NCI-H1417 (cell line): ENCODE measurements at regions not wholly inside any gene's neighbourhood (a gene's known extent, or its start where the extent isn't known, plus 50 kb on each side); places are given as distances from the start of the nearest gene placed in this dataset.
"Not testable (repeated sequence)": the region's sequence is repeated elsewhere in the genome, so short reads cannot be mapped to it uniquely, and the experiment has no call there.

ENCODE experiments used
- DNase-seq, 3 experiments: peaks; one replicate each; lab custom pipeline; 2025; lab: John Stamatoyannopoulos, UW

DNA sequence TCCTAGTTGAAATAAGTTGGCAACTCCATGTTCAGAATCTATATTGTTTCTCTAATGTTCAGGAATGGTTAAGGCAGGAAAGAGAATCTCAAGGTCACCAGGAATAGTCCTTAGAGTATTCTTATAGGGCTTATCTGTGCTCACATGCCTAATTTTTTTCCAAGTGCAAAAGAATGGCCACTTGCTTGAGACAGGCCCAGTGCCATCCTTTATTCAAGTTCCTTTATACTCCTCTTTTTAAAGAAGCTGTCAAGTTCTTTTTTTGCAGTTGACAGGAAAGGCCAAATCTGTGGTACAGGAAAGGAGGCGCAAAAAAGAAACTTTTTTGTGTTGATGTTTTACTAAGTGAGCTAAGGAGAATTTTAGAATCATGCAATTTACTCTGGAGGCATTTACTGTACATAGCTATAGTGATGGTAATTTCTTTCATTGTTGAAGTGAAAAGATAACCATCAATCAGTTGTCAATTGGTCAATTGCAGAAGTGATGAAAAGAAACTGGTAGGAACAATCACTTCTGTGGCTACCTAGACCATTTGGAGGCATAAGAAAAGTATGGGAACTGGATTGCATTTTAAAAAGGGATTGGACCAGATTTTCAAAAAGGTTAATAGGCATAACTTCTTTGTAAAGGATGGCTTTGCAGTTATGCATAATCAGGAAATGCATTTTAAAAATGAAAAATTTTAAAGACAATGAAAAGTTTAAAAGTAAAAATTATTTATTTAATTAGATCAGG is 102.5 kb upstream of the SOX2 start:
- DNase-seq = peak in 1 of 3 experiments; percentile 43

DNA sequence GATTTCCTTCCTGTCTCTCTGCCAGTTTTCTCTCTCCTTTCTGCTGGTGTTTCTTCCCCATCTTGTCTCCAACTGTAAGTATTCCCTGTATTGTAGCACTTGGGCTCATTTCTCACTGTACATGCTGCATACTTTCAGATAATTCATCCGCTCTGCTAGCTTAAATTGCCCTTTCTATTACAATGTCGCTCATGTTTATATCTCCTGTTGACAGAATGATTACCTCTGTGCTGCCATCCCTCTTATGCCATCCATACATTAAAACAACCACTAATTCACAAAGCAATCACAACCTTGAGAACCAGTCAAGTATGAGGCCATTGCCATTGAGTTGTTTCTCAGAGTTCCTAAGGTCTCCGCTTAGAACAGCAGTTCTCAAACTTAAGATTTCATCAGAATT is 107.5 kb upstream of the SOX2 start:
- no peak for DNase-seq

DNA sequence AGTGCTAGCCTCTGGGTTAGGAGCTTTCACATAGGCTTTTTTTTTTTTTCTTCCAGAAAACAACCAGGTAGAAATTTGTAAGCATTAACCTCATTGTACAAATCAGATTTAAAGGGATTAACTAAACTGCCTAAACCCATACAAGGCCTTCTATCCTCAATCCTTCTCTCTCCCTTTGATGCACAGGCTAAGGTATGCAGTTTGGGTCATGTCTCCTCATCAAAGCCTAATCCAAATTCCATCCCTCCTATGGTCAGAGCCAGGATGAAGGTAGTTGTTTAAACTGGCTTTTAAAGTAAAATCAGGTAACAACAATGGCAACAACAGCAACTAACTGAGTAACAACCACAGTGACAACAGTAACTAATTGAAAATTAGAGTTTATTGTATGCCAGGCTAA is 115.6 kb upstream of the SOX2 start:
- no peak for DNase-seq

DNA sequence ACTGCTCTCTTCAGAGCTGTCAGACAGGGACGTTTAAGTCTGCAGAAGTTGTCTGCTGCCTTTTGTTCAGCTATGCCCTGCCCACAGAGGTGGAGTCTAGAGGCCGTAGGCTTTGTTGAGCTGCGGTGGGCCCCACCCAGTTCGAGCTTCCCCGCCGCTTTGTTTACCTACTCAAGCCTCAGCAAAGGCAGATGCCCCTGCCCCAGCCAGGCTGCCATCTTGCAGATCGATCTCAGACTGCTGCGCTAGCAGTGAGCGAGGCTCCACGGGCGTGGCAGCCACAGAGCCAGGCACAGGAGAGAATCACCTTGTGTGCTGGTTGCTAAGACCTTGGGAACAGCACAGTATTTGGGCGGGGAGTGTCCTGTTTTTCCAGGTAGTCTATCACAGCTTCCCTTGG is 120.8 kb upstream of the SOX2 start:
- DNase-seq = not testable (repeated sequence)

DNA sequence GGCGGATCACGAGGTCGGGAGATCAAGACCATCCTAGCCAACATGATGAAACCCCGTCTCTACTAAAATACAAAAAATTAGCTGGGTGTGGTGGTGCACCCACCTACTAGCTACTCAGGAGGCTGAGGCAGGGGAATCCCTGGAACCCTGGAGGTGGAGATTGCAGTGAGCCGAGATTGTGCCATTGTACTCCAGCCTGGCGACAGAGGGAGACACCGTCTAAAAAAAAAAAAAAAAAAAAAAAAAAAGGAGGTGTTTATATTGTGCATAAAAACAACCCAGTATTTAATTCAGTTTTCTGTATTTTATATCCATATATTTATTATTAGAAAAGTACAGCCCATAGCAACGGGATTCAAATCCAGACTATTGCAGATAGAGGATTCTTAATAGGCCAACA is 129.1 kb upstream of the SOX2 start:
- no peak for DNase-seq

DNA sequence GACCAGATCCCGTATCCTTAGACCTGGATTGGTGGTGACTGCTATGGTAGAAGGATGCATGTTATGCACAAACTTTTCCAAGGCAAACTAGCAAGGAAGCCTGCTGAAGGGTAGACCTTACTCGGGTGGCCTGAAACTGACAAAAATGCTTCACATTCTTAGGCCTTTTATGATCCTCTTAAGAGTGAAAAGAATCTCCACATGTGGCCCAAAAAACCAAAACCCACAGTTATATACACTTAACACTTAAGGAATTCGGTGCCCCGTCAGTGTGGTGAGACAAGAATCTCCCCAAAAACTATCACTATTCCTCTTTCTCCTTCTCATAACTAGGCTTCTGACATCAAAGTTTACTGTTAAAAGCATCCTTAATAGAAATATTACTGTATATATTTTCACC is 130.1 kb upstream of the SOX2 start:
- DNase-seq = no peak

DNA sequence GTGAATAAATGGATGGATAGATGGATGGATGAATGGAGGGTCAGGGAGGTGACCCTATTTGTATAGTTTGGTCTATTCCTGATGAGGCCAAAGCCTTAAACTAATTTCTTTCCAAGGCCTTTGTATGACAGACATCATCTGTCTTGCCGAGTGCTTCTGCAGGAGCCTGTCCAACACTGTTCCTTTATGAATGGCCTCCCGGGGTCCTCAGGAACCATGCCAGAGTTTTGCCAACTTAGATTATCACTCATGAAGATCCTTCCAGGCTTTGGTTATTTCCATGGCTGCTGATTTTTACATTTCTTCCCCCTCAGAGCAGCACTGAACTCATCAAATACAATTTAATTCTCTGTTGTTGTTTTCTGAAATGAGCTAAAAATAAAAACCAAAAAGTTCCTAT is 133.0 kb upstream of the SOX2 start:
- DNase-seq = no peak

DNA sequence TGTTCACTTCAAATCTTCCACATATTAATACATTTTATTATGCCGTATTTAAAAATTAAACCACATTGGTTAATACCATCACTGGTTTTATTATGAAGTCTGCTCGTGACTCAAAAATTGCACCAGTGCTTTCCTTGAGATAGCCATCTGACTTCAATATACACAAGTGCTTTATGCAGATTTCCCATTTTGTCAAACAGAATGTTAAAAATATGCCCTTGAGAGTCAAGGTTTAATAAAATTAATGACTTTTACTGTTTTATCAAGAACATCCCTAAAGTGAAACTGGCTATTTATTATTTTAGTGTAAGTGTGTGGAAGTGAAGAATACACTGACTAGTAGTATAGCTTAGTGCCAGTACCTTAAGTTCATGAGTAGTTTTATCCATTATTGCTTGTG is 139.3 kb upstream of the SOX2 start:
- DNase-seq = no peak

DNA sequence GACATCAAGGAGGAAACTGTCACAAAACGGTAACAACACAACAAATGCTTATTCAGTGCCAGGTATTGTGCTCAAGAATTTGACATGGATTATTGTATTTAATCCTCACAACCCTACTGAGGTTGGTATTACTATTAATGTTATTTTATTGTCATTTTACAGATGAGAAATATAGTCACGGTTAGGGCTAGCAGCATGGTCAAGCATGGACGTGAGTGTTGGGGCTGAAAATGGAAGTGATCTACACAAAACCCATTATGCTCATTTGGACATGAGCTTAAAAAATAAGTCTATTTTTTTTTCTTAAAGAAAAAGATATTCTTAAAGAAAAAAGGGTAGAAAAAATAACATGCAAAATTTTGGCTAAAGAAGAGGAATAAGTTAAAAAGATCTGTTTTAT is 141.3 kb upstream of the SOX2 start:
- DNase-seq = no peak

DNA sequence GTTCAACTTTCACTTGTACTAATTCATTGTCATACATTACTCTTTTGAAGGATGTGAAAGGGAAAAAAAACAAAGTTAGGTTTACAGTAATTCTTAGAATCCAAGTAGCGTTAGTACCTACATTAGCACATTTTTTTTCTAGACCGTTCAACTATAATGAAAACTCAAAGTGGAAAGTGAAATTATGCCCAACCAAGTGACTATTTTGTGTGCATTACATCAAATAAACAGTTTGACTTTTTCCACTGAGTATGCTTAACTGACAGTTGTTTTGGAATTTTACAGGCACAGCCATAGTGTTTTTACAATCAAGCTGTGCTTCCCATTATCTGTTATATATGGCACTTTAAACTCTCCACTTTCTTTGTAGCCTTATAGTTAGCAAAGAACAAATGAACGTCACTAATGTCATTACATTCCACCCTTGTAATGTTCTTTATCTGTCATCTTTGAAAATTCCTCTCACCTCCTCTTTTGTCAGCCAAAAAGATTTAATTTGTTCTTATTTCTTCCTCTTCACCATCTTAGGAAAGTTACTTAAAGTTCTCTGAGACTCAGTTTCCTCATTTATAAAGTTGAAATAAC is 142.3 kb upstream of the SOX2 start:
- DNase-seq = no peak

DNA sequence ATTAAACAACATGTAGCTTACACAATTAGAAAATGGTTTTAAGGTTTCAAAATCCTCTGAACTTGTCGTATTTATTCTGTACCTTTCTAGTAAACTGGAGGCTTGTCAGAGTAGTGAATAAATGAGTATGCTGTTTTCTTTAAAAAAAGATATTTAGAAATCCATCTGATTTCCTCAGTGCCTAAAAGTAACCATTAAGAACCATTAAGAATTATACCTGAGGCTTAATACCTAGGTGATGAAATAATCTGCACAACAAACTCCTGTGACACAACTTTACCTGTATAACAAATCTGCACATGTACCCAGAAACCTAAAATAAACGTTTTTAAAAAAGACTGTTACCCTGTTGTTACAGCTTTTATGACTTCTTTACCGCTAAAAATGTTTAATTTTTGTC is 143.0 kb upstream of the SOX2 start:
- DNase-seq = no peak

DNA sequence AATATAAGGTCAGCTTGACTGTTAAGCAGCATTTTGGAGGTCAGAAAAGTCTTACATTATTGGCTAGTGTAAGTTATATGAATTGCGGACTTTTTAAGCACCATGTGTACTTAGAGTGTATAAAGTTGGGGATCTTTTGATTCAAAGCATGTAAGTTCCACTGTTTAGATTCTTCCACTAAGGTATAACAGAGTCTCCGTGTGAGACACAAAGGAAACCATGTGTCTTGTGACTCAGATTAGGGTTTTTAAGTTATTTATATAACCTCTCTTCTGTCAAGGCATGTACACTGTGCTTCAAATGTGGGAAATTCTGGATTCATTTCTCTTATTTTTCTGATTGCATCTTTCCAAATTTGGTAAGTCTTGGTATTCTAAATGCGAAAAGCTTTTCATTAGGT is 143.5 kb upstream of the SOX2 start:
- no peak for DNase-seq

DNA sequence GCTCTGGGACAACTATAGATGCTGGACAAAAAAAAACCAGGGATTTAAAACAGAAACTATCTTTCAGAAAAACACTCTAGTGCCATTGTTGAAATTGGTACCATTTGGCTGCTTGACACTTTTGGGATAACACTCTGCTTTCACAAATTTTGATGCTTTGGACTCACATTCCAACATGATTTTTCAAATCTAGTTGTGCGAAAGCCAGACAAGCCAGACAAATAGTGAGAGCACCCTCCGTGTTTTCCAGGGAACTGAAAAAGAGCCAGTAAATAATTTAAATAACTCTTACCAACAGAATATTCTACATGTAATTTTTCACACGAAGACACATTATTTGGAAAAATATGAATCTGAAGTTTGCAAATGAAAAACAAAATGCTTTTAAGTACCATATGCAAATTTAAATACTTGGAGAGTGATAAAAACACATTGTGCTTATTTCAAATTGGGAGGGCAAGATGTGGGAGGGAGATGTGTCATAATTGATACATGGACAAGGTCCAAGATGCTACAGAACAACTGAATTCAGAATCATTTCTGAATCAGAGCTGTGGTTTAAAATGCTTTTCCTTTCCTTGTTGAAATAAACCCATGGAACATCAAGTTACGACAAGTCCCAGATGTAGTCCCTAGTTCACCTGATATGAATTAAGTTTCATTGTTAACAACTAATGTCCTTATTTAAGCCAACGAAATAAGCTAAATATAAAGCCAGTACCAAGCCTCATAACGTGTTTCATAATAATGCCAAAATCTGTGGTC is 144.2 kb upstream of the SOX2 start:
- DNase-seq = no peak

DNA sequence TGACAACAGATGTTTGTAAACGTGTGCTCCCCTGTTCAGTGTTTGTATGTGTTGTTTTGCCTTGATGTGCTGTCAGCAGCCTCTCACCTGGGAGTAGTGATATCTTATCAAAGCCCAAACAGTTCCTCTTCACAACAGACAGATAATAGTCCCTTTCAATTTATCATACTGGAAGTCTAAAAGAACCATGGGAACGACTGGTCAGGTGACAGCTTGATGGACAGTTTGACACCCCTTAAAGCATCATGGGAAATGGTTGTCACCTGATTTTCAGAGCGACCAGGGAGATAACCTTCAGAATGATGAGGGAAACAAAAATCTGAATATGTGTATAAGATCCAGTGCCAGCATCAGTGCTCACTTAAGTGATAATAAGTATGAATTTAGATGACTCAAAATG is 146.3 kb upstream of the SOX2 start:
- peak in 1 of 3 experiments; percentile 19 for DNase-seq

DNA sequence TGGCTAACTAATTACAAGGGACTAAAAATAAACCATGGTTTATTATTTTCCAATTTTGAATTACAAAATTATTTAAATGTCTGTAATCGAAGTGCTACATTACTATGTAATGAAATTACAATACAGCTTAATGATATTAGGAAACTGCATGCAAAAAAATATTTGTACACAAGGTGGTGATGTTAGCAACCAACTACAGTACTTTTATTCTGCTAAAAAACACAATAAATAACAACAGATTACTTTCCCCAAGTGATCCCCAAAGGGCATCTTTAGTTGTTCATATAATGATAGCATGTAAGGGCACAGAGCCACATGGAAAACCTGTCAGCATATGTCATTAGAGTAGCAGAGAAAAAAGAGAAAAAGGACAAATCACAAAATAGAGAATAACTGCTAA is 147.5 kb upstream of the SOX2 start:
- DNase-seq = peak in 1 of 3 experiments; percentile 24

DNA sequence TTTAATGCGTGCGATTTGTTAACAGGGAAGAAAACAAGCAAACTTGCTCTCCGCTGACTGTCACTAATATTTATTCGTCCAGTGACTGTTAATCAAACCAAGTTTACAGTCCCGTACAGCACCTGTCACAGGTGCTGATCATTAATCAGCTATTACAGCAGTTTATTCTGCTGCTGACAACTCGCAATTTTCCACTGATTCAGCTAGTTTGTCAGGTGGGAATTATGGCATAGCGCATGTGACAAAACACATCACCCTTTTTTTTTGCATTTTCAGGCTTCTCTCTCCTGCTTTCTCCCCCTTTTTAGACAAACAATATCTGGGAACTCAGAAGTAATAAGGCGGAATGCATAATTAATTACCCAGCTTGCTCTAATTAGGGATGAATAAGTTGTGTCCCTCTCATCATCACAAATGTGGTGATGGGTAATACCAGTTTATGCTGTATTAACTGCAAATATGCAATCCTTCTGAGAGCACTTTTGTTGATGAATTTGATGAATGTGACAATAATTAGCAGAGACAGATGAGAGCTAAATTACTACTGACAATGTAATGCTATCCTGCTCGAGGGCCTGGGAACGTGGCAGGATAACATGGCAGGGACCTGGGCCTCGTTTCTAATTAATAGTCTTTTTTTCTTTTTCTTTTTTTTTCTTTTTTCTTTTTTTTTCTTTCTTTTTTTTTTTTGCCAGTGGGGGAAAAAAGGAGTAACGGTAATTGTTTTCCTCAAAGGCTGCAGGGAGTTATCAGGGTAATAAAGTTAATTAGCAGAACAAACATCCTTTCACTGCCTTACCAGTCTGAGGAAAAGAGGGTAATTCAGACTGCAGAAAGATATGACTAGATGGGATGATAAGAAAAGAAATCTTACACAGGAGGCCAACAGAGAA is 150.3 kb upstream of the SOX2 start:
- peak in 2 of 3 experiments; percentile 88 to 99 for DNase-seq

DNA sequence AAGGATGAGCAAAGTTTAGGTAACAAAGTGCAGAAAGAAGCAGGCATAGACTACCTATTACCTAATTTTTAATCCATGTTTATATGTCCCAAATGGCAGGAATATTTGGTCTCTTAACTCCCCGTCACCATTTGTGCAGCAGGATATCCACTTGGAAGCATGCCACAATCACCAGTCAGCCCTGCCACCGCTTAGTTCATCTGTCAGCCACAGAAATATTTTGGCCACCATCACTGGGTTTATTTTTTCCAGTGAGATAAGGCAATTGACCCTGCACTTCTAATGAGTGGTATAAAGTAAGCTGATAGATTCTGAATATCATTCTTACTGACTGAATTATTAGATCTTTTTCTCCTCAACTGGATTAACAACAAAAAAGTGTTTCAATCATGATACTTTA is 152.9 kb upstream of the SOX2 start:
- DNase-seq = no peak

DNA sequence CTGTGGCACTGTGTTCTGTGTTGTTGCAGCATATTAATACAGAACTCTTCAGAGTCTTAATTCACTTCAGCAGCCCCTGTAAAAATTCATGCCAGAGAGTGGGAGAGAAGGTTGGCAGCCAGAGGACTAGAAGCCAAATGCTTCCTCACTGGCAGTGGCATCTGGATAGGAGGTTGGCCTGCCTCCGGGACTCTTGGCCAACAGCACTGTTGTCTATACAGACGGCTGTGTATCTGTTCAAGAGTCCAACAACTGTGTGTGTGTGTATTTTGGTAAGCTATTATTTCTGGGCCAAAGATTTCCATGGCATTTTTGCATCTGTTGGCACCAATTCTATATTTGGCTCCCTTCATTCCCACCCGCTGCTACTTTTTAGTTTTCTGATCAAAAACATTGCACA is 156.0 kb upstream of the SOX2 start:
- no peak for DNase-seq

DNA sequence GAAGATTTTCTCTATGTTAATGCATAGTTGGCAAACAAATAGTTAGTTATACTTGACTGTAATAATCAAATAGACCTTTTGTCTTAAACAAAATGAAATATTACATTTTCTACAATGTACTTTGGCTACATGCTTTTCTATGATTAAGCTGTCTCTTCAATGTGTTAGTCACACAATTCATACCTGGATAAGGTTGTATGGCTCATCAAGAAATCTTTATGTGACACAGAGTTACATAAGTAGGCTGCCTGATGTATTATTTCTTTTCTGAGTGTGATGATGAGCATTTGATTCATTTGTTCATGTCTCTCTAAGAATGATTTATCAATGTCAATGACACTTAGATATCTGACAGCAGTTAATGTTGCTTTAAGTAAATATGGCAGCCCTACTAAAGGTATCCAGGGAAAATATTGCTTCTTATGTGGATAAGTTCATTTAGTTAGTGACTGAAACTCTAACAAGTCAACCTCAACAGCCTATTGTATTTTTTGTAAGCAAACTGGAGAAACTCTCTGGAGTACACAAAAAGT is 157.4 kb upstream of the SOX2 start:
- DNase-seq = no peak

DNA sequence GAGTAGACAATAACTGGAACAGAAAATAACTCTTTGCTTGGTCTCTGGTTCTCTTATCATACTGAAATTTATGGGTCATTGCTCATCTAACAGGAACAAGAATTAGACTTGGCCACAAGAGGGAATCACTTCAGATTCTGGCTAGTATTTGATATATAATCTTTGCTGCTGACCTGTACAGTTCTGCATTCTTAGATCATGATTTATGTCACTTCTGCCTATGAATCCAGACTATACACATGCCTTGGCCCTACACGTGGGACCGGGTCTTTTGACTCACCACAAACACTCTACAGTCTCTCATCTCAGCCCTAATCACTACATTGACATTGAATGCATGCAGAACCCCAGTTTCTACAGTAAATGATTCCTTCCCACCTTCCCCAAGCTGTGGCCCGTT is 162.5 kb upstream of the SOX2 start:
- no peak for DNase-seq

DNA sequence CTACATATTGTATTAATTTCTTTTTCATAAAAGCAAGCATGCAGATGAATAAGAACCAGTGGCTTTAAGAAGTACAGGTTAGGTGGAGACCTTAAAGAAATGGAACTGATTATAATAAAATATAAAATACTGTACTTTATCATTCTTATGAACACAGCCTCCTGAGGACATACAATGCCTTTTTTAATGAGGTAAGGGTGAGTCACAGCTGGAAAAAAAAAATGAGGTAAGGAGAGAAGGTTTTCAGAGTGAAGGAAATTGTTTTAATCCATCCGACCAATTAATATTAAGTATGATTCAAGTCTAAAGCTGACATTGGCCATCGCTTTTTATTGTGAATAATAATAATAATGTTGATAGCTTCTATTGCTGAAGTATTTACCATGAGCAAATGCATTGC is 170.3 kb upstream of the SOX2 start:
- peak in 2 of 3 experiments; percentile 18 to 77 for DNase-seq

DNA sequence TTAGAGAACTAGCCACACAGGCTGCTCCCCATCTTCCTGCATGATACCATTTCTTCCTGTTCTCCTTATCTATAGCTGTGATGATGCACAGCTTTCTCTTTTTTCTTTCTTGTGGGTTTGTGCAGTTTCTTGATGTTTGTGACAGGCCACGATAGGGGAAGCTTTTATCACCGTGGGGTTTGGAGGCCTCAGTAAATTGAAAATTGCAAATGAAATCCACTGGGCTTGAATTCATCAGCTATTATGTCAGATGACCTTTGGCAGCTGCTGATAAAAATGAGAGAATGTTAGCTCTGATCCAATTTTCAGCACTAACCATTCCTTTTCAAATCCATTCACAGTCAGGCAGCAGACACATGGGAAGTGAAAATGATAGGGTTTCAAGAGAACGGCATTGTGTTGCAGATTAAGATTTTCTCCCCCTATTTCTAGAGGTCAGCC is 176.9 kb upstream of the SOX2 start:
- DNase-seq = no peak
